Prostate gland (tissue), 2 donors: ENCODE measurements at regions not wholly inside any gene's neighbourhood (a gene's known extent, or its start where the extent isn't known, plus 50 kb on each side); places are given as distances from the start of the nearest gene placed in this dataset.
"Not testable (repeated sequence)": the region's sequence is repeated elsewhere in the genome, so short reads cannot be mapped to it uniquely, and the experiment has no call there.

ENCODE experiments used
- DNase-seq: peaks from one replicate; pipeline ENCODE4 v3.0.0-alpha.2; 2019; ENCODE audit warnings: low spot score
- H3K27ac ChIP-seq, 2 donors: fragments of 200-600 bp; sonication (generic); 2 replicates each; pipeline ENCODE4 v1.5.1; 2017 to 2019
- H3K27me3 ChIP-seq: fragments of 200-600 bp; sonication (generic); replicated peaks from 2 replicates; pipeline ENCODE4 v1.5.1; 2019; ENCODE audit not compliant: insufficient read depth
- H3K36me3 ChIP-seq, 2 donors: fragments of 200-600 bp; sonication (generic); 1 replicate in 1 of 2; 2 replicates in 1 of 2; pipeline versions ENCODE4 v1.5.1 to v1.8.1; 2017 to 2019
- H3K4me1 ChIP-seq: fragments of 200-600 bp; sonication (generic); replicated peaks from 2 replicates; pipeline ENCODE4 v1.5.1; 2019
- H3K4me3 ChIP-seq, 2 donors: fragments of 200-600 bp; sonication (generic); 2 replicates each; pipeline ENCODE4 v1.5.1; 2017 to 2019
- H3K9me3 ChIP-seq: fragments of 200-600 bp; sonication (generic); 2 replicates; pipeline ENCODE4 v1.5.1; 2017
- CTCF ChIP-seq, 4 experiments: fragments of 200-600 bp in 2 of 4; fragments of 450-650 bp in 2 of 4; sonication (generic) in 2 of 4; IDR thresholded peaks; 1 replicate in 3 of 4; 2 replicates in 1 of 4; pipeline ENCODE4 v1.5.1; 2016 to 2019; ENCODE audit warnings: antibody characterized with exemption in 4 of 4, mild to moderate bottlenecking in 2 of 4, moderate library complexity in 2 of 4
- POLR2A ChIP-seq: fragments of 450-650 bp; IDR thresholded peaks from one replicate; pipeline ENCODE4 v1.6.1; 2016; ENCODE audit warnings: antibody characterized with exemption, mild to moderate bottlenecking
- POLR2AphosphoS5 ChIP-seq: sonication (generic); formaldehyde crosslinking; IDR thresholded peaks from one replicate; pipeline ENCODE4 v1.6.1; 2017; ENCODE audit warnings: antibody characterized with exemption
- WGBS: methylation state at CpG from one replicate; pipeline ENCODE4 v1.1.5; 2018; 5-methylcytosine and 5-hydroxymethylcytosine counted together
- intact Hi-C: fragments of 100-400 bp; cut with DNase I; formaldehyde crosslinking; loops from one replicate; pipeline ENCODE4 v1.14.2; 2022

- Histone ChIP-seq H3K4me3 (no peak overlapping the region), H3K36me3 (no peaks in the 10 kb centered on the region), H3K4me1 (no peaks in the 10 kb centered on the region), H3K27me3 (no peaks in the 10 kb centered on the region), H3K9me3 (no peaks in the 10 kb centered on the region), H3K27ac (no peak overlapping the region)
- 92% methylated on average over 3 of the region's 3 CpGs for WGBS
- intact Hi-C loops, result no loop called here
- TF ChIP-seq POLR2A, result no peak
- no peak for TF ChIP-seq CTCF (IDR thresholded peaks at IDR 0.05)
- TF ChIP-seq POLR2AphosphoS5, result no peak
- no peak for DNase-seq
Observed at GRCh38 chr11:81245791-81246190, 1487.9 kb downstream of the FAM181B start.

- no peak for DNase-seq
- Histone ChIP-seq H3K9me3 (no peaks in the 10 kb centered on the region), H3K4me1 (no peaks in the 10 kb centered on the region), H3K36me3 (no peaks in the 10 kb centered on the region), H3K4me3 (no peak overlapping the region), H3K27me3 (no peaks in the 10 kb centered on the region), H3K27ac (no peak overlapping the region)
- WGBS, result 61% methylated on average over 5 of the region's 5 CpGs
- TF ChIP-seq POLR2A, result no peak
- TF ChIP-seq CTCF (IDR thresholded peaks at IDR 0.05), result no peak
- no peak for TF ChIP-seq POLR2AphosphoS5
- intact Hi-C loops, result no loop called here
Observed at GRCh38 chr11:81241672-81242275, 1491.9 kb downstream of the FAM181B start.

GRCh38 chr11:81237139-81237538, 1496.5 kb downstream of the FAM181B start:
- 80% methylated on average over 1 of the region's 1 CpG for WGBS
- H3K9me3 ChIP-seq, result no peaks in the 10 kb centered on the region
- TF ChIP-seq CTCF (IDR thresholded peaks at IDR 0.05), result peak in 3 of 4 experiments; percentile 39 to 67 (median 58)
- no peak for TF ChIP-seq POLR2AphosphoS5
- no peaks in the 10 kb centered on the region for H3K27me3 ChIP-seq
- no peaks in the 10 kb centered on the region for H3K36me3 ChIP-seq
- no peak overlapping the region for H3K27ac ChIP-seq
- H3K4me3 ChIP-seq, result no peak overlapping the region
- H3K4me1 ChIP-seq, result no peaks in the 10 kb centered on the region
- peak; percentile 25 for DNase-seq
- intact Hi-C loops, result no loop called here

GRCh38 chr11:81227409-81227808, 1506.3 kb downstream of the FAM181B start:
- H3K4me1 ChIP-seq, intact Hi-C loops, H3K27me3 ChIP-seq, DNase-seq, H3K4me3 ChIP-seq, H3K36me3 ChIP-seq, H3K9me3 ChIP-seq, H3K27ac ChIP-seq: not testable (repeated sequence)
- WGBS, result 96% methylated on average over 13 of the region's 13 CpGs

GRCh38 chr11:81224396-81224795, 1509.3 kb downstream of the FAM181B start:
- intact Hi-C loops, result no loop called here
- Histone ChIP-seq H3K4me1 (no peaks in the 10 kb centered on the region), H3K36me3 (no peaks in the 10 kb centered on the region), H3K27ac (no peak overlapping the region), H3K4me3 (no peak overlapping the region), H3K9me3 (no peaks in the 10 kb centered on the region), H3K27me3 (no peaks in the 10 kb centered on the region)
- WGBS, result 84% methylated on average over 3 of the region's 3 CpGs
- TF ChIP-seq POLR2A, result no peak
- DNase-seq, result no peak

GRCh38 chr11:81222491-81222890, 1511.2 kb downstream of the FAM181B start:
- intact Hi-C loops, result no loop called here
- H3K27ac ChIP-seq, result no peak overlapping the region
- no peaks in the 10 kb centered on the region for H3K27me3 ChIP-seq
- WGBS, result 75% methylated on average over 3 of the region's 3 CpGs
- no peak overlapping the region for H3K4me3 ChIP-seq
- DNase-seq, result no peak
- no peaks in the 10 kb centered on the region for H3K9me3 ChIP-seq
- TF ChIP-seq CTCF (IDR thresholded peaks at IDR 0.05), result no peak
- TF ChIP-seq POLR2AphosphoS5, result no peak
- TF ChIP-seq POLR2A, result no peak
- no peaks in the 10 kb centered on the region for H3K4me1 ChIP-seq
- no peaks in the 10 kb centered on the region for H3K36me3 ChIP-seq
